WTC11 (cell line): ENCODE measurements at regions not wholly inside any gene's neighbourhood (a gene's known extent, or its start where the extent isn't known, plus 50 kb on each side); places are given as distances from the start of the nearest gene placed in this dataset.

Source experiments
- ATAC-seq: fragments of 200-7000 bp; cut with Tn5 transposase; 2 replicates; pipeline ENCODE4 v1.10.0; 2021; ENCODE audit warnings: mild to moderate bottlenecking, moderate library complexity
- CTCF ChIA-PET: fragments of 300-600 bp; sonication (Branson Sonifier 250); formaldehyde crosslinking; loops from one replicate; lab custom pipeline; 2021; ENCODE audit warnings: antibody characterized with exemption; lab: Charles Lee
- POLR2A ChIA-PET: fragments of 350-600 bp; sonication (Branson Sonifier 250); formaldehyde crosslinking; loops from one replicate; lab custom pipeline; 2021; ENCODE audit warnings: antibody characterized with exemption; lab: Charles Lee
- DNase-seq: peaks from one replicate; pipeline ENCODE4 v3.0.0; 2021; ENCODE audit warnings: low spot score
- H3K27ac Mint-ChIP-seq: 2 replicates; pipeline ENCODE4 v1.8.0; 2021; ENCODE audit warnings: mixed read lengths
- H3K27me3 Mint-ChIP-seq: 2 replicates; pipeline ENCODE4 v1.8.0; 2021; ENCODE audit warnings: low read depth, mild to moderate bottlenecking, moderate library complexity, mixed read lengths
- H3K36me3 Mint-ChIP-seq: 2 replicates; pipeline ENCODE4 v1.8.0; 2021; ENCODE audit warnings: mixed read lengths
- H3K4me1 Mint-ChIP-seq: 2 replicates; pipeline ENCODE4 v1.8.0; 2022; ENCODE audit warnings: mixed read lengths
- H3K4me3 Mint-ChIP-seq: 2 replicates; pipeline ENCODE4 v1.8.0; 2021; ENCODE audit warnings: mild to moderate bottlenecking, moderate library complexity, mixed read lengths
- H3K9me3 Mint-ChIP-seq: 2 replicates; pipeline ENCODE4 v1.8.0; 2021; ENCODE audit warnings: mixed read lengths
- CREB1 ChIP-seq: sonication (generic); formaldehyde crosslinking; IDR thresholded peaks from 2 replicates; pipeline ENCODE4 v1.8.0; 2023; ENCODE audit warnings: mild to moderate bottlenecking, missing genetic modification reagents
- NFATC4 ChIP-seq: fragments of 250-450 bp; sonication (Bioruptor Pico); IDR thresholded peaks from 2 replicates; pipeline ENCODE4 v1.9.0; 2021; ENCODE audit warnings: mild to moderate bottlenecking
- NFE2L1 ChIP-seq: sonication (generic); formaldehyde crosslinking; IDR thresholded peaks from 2 replicates; pipeline ENCODE4 v1.8.1; 2023; ENCODE audit warnings: missing genetic modification reagents
- RELA ChIP-seq: sonication (generic); formaldehyde crosslinking; IDR thresholded peaks from 2 replicates; pipeline ENCODE4 v1.8.1; 2022; ENCODE audit warnings: missing genetic modification reagents, mild to moderate bottlenecking, borderline replicate concordance
- TEAD1 ChIP-seq: sonication (generic); formaldehyde crosslinking; IDR thresholded peaks from 2 replicates; pipeline ENCODE4 v1.8.0; 2022; ENCODE audit warnings: mild to moderate bottlenecking, missing genetic modification reagents
- TP53 ChIP-seq: sonication (generic); formaldehyde crosslinking; IDR thresholded peaks from 2 replicates; pipeline ENCODE4 v1.8.1; 2023; ENCODE audit warnings: mild to moderate bottlenecking, missing genetic modification reagents
- ZNF423 ChIP-seq: fragments of 250-450 bp; sonication (Bioruptor Pico); IDR thresholded peaks from 2 replicates; pipeline ENCODE4 v2.1.2; 2022; ENCODE audit warnings: mild to moderate bottlenecking, moderate library complexity
- TF ChIP-seq, protein P1 (sequence below): sonication (generic); formaldehyde crosslinking; IDR thresholded peaks from 2 replicates; pipeline ENCODE4 v1.8.0; 2023; ENCODE audit warnings: mild to moderate bottlenecking, missing genetic modification reagents
- TF ChIP-seq, protein P2 (sequence below): fragments of 250-450 bp; sonication (Bioruptor Pico); IDR thresholded peaks from 2 replicates; pipeline ENCODE4 v1.8.0; 2021; ENCODE audit warnings: mild to moderate bottlenecking
- TF ChIP-seq, protein P3 (sequence below): sonication (generic); formaldehyde crosslinking; IDR thresholded peaks from 2 replicates; pipeline ENCODE4 v1.8.1; 2022; ENCODE audit warnings: missing genetic modification reagents, borderline replicate concordance
- TF ChIP-seq, protein P4 (sequence below): sonication (generic); formaldehyde crosslinking; IDR thresholded peaks from 2 replicates; pipeline ENCODE4 v1.8.1; 2023; ENCODE audit warnings: mild to moderate bottlenecking, missing genetic modification reagents, borderline replicate concordance
- TF ChIP-seq, protein P5 (sequence below): sonication (generic); formaldehyde crosslinking; IDR thresholded peaks from 2 replicates; pipeline ENCODE4 v1.8.1; 2023; ENCODE audit warnings: mild to moderate bottlenecking, missing genetic modification reagents
- TF ChIP-seq, protein P6 (sequence below): sonication (generic); formaldehyde crosslinking; IDR thresholded peaks from 2 replicates; pipeline ENCODE4 v1.8.1; 2022; ENCODE audit warnings: mild to moderate bottlenecking, missing genetic modification reagents, moderate library complexity, borderline replicate concordance
- TF ChIP-seq, protein P7 (sequence below): sonication (generic); formaldehyde crosslinking; IDR thresholded peaks from 2 replicates; pipeline ENCODE4 v1.8.1; 2023; ENCODE audit warnings: mild to moderate bottlenecking, moderate library complexity, missing genetic modification reagents

DNA sequence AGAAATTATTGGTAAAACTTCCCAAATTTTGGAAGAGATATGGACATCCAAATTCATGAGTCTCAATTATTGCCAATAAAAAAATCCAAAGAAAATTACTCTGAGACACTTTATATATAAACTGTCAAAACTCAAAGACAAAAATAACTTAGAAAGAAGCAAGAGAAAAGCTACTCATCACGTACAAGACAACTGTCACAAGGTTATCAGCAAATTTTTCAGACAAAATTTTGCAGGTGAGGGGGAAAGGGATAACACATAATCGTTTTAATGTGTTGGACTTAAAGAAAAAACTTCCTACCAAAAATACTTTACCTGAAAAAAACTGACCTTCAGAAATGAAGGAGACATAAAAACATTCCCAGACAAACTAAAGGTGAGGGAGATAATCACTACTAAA lies 272.5 kb downstream of the THBS2 start:
- peaks cover 30% of the 10 kb centered on the region for H3K36me3 Mint-ChIP-seq
- H3K27ac Mint-ChIP-seq = no peak overlapping the region
- POLR2A ChIA-PET = no interaction called here
- peaks cover 40% of the 10 kb centered on the region for H3K9me3 Mint-ChIP-seq
- no peaks in the 10 kb centered on the region for H3K27me3 Mint-ChIP-seq
- ATAC-seq (no peak), DNase-seq (no peak)
- CTCF ChIA-PET = no interaction called here
- H3K4me1 Mint-ChIP-seq = peaks cover 10% of the 10 kb centered on the region
- no peak overlapping the region for H3K4me3 Mint-ChIP-seq
- TF ChIP-seq, protein P1, sequence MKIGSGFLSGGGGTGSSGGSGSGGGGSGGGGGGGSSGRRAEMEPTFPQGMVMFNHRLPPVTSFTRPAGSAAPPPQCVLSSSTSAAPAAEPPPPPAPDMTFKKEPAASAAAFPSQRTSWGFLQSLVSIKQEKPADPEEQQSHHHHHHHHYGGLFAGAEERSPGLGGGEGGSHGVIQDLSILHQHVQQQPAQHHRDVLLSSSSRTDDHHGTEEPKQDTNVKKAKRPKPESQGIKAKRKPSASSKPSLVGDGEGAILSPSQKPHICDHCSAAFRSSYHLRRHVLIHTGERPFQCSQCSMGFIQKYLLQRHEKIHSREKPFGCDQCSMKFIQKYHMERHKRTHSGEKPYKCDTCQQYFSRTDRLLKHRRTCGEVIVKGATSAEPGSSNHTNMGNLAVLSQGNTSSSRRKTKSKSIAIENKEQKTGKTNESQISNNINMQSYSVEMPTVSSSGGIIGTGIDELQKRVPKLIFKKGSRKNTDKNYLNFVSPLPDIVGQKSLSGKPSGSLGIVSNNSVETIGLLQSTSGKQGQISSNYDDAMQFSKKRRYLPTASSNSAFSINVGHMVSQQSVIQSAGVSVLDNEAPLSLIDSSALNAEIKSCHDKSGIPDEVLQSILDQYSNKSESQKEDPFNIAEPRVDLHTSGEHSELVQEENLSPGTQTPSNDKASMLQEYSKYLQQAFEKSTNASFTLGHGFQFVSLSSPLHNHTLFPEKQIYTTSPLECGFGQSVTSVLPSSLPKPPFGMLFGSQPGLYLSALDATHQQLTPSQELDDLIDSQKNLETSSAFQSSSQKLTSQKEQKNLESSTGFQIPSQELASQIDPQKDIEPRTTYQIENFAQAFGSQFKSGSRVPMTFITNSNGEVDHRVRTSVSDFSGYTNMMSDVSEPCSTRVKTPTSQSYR = no peak
- no peak for TF ChIP-seq NFE2L1 (CRISPR knock-in tag)
- TF ChIP-seq NFATC4 (CRISPR knock-in tag) = no peak
- TF ChIP-seq, protein P2, sequence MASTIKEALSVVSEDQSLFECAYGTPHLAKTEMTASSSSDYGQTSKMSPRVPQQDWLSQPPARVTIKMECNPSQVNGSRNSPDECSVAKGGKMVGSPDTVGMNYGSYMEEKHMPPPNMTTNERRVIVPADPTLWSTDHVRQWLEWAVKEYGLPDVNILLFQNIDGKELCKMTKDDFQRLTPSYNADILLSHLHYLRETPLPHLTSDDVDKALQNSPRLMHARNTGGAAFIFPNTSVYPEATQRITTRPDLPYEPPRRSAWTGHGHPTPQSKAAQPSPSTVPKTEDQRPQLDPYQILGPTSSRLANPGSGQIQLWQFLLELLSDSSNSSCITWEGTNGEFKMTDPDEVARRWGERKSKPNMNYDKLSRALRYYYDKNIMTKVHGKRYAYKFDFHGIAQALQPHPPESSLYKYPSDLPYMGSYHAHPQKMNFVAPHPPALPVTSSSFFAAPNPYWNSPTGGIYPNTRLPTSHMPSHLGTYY (CRISPR knock-in tag) = no peak
- TF ChIP-seq, protein P3, sequence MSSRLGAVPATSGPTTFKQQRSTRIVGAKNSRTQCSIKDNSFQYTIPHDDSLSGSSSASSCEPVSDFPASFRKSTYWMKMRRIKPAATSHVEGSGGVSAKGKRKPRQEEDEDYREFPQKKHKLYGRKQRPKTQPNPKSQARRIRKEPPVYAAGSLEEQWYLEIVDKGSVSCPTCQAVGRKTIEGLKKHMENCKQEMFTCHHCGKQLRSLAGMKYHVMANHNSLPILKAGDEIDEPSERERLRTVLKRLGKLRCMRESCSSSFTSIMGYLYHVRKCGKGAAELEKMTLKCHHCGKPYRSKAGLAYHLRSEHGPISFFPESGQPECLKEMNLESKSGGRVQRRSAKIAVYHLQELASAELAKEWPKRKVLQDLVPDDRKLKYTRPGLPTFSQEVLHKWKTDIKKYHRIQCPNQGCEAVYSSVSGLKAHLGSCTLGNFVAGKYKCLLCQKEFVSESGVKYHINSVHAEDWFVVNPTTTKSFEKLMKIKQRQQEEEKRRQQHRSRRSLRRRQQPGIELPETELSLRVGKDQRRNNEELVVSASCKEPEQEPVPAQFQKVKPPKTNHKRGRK (CRISPR knock-in tag) = no peak
- TF ChIP-seq TP53 (CRISPR knock-in tag) = no peak
- TF ChIP-seq CREB1 = no peak
- TF ChIP-seq, protein P4, sequence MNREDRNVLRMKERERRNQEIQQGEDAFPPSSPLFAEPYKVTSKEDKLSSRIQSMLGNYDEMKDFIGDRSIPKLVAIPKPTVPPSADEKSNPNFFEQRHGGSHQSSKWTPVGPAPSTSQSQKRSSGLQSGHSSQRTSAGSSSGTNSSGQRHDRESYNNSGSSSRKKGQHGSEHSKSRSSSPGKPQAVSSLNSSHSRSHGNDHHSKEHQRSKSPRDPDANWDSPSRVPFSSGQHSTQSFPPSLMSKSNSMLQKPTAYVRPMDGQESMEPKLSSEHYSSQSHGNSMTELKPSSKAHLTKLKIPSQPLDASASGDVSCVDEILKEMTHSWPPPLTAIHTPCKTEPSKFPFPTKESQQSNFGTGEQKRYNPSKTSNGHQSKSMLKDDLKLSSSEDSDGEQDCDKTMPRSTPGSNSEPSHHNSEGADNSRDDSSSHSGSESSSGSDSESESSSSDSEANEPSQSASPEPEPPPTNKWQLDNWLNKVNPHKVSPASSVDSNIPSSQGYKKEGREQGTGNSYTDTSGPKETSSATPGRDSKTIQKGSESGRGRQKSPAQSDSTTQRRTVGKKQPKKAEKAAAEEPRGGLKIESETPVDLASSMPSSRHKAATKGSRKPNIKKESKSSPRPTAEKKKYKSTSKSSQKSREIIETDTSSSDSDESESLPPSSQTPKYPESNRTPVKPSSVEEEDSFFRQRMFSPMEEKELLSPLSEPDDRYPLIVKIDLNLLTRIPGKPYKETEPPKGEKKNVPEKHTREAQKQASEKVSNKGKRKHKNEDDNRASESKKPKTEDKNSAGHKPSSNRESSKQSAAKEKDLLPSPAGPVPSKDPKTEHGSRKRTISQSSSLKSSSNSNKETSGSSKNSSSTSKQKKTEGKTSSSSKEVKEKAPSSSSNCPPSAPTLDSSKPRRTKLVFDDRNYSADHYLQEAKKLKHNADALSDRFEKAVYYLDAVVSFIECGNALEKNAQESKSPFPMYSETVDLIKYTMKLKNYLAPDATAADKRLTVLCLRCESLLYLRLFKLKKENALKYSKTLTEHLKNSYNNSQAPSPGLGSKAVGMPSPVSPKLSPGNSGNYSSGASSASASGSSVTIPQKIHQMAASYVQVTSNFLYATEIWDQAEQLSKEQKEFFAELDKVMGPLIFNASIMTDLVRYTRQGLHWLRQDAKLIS (CRISPR knock-in tag) = no peak
- TF ChIP-seq, protein P5, sequence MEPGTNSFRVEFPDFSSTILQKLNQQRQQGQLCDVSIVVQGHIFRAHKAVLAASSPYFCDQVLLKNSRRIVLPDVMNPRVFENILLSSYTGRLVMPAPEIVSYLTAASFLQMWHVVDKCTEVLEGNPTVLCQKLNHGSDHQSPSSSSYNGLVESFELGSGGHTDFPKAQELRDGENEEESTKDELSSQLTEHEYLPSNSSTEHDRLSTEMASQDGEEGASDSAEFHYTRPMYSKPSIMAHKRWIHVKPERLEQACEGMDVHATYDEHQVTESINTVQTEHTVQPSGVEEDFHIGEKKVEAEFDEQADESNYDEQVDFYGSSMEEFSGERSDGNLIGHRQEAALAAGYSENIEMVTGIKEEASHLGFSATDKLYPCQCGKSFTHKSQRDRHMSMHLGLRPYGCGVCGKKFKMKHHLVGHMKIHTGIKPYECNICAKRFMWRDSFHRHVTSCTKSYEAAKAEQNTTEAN = no peak
- TF ChIP-seq TEAD1 (CRISPR knock-in tag) = no peak
- TF ChIP-seq, protein P6, sequence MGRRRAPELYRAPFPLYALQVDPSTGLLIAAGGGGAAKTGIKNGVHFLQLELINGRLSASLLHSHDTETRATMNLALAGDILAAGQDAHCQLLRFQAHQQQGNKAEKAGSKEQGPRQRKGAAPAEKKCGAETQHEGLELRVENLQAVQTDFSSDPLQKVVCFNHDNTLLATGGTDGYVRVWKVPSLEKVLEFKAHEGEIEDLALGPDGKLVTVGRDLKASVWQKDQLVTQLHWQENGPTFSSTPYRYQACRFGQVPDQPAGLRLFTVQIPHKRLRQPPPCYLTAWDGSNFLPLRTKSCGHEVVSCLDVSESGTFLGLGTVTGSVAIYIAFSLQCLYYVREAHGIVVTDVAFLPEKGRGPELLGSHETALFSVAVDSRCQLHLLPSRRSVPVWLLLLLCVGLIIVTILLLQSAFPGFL (CRISPR knock-in tag) = no peak

DNA sequence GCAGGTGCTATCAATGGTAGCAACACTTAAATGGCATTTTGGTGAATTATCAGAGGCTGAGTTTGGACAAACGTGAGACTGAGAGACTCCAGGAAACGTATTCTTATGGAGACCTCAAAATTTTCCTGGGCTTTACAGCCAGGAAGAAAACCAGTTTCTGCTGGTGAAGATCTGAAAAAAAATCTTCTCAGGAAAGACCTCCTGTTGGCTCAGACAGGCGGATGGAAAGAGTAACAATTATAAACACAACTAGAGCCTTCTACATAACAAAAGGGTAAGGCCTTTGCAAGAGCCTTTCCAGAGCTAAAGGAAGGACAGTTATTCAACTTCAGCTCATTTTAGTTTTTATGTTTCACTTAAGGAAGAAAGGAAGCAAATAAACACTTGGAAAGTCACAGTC lies 274.4 kb downstream of the THBS2 start:
- ChIA-PET POLR2A (no interaction called here), CTCF (no interaction called here)
- H3K27me3 Mint-ChIP-seq = no peaks in the 10 kb centered on the region
- peaks cover 10% of the 10 kb centered on the region for H3K4me1 Mint-ChIP-seq
- no peak overlapping the region for H3K4me3 Mint-ChIP-seq
- DNase-seq (no peak), ATAC-seq (peak; percentile 87)
- peaks cover 30% of the 10 kb centered on the region for H3K36me3 Mint-ChIP-seq
- TF ChIP-seq, protein P3 (CRISPR knock-in tag) = no peak
- TF ChIP-seq ZNF423 (CRISPR knock-in tag) (peak; percentile 34; the same call in 1 of the 2 replicates), RELA (CRISPR knock-in tag) (no peak)
- TF ChIP-seq, protein P7, sequence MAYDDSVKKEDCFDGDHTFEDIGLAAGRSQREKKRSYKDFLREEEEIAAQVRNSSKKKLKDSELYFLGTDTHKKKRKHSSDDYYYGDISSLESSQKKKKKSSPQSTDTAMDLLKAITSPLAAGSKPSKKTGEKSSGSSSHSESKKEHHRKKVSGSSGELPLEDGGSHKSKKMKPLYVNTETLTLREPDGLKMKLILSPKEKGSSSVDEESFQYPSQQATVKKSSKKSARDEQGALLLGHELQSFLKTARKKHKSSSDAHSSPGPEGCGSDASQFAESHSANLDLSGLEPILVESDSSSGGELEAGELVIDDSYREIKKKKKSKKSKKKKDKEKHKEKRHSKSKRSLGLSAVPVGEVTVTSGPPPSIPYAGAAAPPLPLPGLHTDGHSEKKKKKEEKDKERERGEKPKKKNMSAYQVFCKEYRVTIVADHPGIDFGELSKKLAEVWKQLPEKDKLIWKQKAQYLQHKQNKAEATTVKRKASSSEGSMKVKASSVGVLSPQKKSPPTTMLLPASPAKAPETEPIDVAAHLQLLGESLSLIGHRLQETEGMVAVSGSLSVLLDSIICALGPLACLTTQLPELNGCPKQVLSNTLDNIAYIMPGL (CRISPR knock-in tag) = no peak
- peak overlapping the region; percentile 87 for H3K27ac Mint-ChIP-seq
- peaks cover 34% of the 10 kb centered on the region for H3K9me3 Mint-ChIP-seq
